ENCODE measurements at regions not wholly inside any gene's neighbourhood (a gene's known extent, or its start where the extent isn't known, plus 50 kb on each side); places are given as distances from the start of the nearest gene placed in this dataset.

DNA sequence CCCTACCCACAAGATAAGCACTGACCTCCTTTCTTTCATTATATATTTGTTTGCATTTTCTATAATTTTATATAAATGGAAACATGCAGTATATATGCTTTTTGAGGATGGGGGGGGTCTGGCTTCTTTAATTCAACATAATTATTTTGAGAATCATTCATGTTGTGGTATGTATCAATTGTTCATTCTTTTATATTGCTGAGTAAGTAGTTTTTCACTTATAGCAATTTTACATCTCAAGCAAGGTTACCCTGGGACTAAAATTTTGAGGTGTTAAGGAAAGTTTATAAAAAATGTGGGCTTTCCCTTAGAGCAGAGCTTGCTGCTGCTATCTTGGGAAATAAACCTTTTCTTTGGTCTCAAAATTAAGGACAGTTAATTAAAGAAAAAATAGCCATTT, 89.9 kb upstream of the EGLN3 start:
- no peak for TF ChIP-seq RAD21 (conservative IDR thresholded peaks at IDR 0.05)
- TF ChIP-seq, protein P1, sequence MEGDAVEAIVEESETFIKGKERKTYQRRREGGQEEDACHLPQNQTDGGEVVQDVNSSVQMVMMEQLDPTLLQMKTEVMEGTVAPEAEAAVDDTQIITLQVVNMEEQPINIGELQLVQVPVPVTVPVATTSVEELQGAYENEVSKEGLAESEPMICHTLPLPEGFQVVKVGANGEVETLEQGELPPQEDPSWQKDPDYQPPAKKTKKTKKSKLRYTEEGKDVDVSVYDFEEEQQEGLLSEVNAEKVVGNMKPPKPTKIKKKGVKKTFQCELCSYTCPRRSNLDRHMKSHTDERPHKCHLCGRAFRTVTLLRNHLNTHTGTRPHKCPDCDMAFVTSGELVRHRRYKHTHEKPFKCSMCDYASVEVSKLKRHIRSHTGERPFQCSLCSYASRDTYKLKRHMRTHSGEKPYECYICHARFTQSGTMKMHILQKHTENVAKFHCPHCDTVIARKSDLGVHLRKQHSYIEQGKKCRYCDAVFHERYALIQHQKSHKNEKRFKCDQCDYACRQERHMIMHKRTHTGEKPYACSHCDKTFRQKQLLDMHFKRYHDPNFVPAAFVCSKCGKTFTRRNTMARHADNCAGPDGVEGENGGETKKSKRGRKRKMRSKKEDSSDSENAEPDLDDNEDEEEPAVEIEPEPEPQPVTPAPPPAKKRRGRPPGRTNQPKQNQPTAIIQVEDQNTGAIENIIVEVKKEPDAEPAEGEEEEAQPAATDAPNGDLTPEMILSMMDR (IDR thresholded peaks at IDR 0.05; ENCODE audit: poor library complexity, severe bottlenecking) = no peak
- TF ChIP-seq EZH2 (IDR thresholded peaks at IDR 0.05; ENCODE audit: borderline replicate concordance, insufficient read depth, low read length, poor library complexity, severe bottlenecking) = no peak
- TF ChIP-seq POLR2AphosphoS5 (IDR thresholded peaks at IDR 0.05) = no peak
- TF ChIP-seq, protein P2, sequence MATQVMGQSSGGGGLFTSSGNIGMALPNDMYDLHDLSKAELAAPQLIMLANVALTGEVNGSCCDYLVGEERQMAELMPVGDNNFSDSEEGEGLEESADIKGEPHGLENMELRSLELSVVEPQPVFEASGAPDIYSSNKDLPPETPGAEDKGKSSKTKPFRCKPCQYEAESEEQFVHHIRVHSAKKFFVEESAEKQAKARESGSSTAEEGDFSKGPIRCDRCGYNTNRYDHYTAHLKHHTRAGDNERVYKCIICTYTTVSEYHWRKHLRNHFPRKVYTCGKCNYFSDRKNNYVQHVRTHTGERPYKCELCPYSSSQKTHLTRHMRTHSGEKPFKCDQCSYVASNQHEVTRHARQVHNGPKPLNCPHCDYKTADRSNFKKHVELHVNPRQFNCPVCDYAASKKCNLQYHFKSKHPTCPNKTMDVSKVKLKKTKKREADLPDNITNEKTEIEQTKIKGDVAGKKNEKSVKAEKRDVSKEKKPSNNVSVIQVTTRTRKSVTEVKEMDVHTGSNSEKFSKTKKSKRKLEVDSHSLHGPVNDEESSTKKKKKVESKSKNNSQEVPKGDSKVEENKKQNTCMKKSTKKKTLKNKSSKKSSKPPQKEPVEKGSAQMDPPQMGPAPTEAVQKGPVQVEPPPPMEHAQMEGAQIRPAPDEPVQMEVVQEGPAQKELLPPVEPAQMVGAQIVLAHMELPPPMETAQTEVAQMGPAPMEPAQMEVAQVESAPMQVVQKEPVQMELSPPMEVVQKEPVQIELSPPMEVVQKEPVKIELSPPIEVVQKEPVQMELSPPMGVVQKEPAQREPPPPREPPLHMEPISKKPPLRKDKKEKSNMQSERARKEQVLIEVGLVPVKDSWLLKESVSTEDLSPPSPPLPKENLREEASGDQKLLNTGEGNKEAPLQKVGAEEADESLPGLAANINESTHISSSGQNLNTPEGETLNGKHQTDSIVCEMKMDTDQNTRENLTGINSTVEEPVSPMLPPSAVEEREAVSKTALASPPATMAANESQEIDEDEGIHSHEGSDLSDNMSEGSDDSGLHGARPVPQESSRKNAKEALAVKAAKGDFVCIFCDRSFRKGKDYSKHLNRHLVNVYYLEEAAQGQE (IDR thresholded peaks at IDR 0.05; ENCODE audit: borderline replicate concordance) = no peak
- TF ChIP-seq EP300 (conservative IDR thresholded peaks at IDR 0.05; ENCODE audit: poor library complexity, severe bottlenecking) = no peak
